ENCODE measurements at regions not wholly inside any gene's neighbourhood (a gene's known extent, or its start where the extent isn't known, plus 50 kb on each side); places are given as distances from the start of the nearest gene placed in this dataset.
A peak's percentile ranks its signal among the peaks of the same experiment; 100 is the strongest.
"Not testable (repeated sequence)": the region's sequence is repeated elsewhere in the genome, so short reads cannot be mapped to it uniquely, and the experiment has no call there.

GRCh38 chr11:45000918-45001317, 50.2 kb upstream of the TP53I11 start:
- DNase-seq, result no peak

GRCh38 chr11:45001466-45002165, 50.9 kb upstream of the TP53I11 start:
- DNase-seq, result no peak

- no peak for DNase-seq
These were observed 54.4 kb upstream of the TP53I11 start for GRCh38 chr11:45005106-45005505.

DNA sequence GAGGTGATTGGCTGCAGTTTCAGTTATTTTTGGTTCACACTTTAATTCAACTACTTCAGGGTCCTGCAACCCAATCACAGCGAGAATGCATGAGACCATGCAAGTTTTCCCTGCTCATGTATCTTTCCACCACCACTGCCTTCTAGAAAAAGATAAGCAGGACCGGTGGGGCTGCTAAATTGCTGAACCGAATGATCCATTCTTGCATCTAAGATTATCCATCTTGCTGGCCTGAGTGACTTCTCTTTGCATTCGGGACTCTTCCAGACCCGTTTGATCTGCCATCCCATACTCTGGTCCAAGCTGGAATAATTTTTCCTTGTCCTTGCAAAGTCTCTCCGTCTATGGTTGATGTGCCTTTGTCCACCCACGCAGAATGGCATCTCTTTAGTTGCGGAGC, 56.3 kb upstream of the TP53I11 start:
- no peak for DNase-seq

DNA sequence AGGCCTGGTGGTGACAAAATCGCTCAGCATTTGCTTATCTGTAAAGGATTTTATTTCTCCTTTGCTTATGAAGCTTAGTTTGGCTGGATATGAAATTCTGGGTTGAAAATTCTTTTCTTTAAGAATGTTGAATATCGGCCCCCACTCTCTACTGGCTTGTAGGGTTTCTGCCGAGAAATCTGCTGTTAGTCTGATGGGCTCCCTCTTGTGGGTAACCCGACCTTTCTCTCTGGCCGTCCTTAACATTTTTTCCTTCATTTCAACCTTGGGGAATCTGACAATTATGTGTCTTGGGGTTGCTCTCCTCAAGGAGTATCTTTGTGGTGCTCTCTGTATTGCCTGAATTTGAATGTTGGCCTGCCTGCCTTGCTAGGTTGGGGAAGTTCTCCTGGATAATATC, 65.3 kb upstream of the TP53I11 start:
- not testable (repeated sequence) for DNase-seq

DNA sequence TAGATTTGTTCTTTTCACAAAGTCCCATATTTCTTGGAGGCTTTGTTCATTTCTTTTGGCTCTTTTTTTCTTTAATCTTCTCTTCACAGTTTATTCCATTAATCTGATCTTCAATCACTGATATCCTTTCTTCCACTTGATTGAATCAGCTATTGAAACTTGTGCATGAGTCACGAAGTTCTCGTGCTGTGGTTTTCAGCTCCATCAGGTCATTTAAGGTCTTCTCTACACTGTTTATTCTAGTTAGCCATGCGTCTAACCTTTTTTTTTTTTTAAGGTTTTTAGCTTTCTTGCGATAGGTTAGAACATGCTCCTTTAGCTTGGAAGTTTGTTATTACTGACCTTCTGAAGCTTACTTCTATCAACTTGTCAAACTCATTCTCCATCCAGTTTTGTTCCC, 65.8 kb upstream of the TP53I11 start:
- not testable (repeated sequence) for DNase-seq

DNA sequence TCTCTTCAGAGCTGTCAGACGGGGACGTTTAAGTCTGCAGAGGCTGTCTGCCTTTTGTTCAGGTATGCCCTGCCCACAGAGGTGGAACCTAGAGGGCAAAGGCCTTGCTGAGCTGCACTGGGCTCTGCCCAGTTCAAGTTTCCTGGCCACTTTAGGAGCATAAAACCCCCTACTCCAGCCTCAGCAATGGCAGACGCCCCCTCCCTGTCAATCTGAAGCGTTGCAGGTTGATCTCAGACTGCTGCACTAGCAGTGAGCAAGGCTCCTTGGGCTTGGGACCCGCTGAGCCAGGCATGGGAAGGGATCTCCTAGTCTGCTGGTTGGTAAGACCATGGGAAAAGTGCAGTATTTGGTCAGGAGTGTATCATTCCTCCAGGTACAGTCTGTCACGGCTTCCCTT, 66.6 kb upstream of the TP53I11 start:
- no peak for DNase-seq

- DNase-seq, result no peak
These were observed 70.3 kb upstream of the TP53I11 start for GRCh38 chr11:45021001-45021400.

DNA sequence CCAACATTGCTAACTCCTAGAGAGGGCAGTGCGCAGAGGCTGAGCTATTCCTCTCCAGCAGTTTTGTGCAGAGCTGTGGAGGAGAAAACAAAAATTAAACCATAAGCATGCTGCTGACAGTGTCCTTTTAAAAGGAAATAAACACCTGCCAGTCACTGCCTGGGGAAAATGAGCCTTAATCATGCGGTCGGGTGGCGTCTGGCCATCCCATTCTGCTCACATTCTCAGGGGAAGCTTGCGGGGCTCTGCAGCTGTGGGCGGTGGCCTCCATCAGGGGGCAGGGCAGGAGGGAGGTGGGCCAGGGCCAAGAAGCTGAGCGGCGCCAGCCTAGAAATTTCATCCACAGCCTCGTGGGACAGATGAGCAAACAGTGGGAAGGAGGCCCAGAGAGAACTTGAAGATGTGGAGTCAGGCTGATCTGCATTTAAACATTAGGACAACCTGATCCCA, 71.0 kb upstream of the TP53I11 start:
- DNase-seq, result peak; percentile 41

DNA sequence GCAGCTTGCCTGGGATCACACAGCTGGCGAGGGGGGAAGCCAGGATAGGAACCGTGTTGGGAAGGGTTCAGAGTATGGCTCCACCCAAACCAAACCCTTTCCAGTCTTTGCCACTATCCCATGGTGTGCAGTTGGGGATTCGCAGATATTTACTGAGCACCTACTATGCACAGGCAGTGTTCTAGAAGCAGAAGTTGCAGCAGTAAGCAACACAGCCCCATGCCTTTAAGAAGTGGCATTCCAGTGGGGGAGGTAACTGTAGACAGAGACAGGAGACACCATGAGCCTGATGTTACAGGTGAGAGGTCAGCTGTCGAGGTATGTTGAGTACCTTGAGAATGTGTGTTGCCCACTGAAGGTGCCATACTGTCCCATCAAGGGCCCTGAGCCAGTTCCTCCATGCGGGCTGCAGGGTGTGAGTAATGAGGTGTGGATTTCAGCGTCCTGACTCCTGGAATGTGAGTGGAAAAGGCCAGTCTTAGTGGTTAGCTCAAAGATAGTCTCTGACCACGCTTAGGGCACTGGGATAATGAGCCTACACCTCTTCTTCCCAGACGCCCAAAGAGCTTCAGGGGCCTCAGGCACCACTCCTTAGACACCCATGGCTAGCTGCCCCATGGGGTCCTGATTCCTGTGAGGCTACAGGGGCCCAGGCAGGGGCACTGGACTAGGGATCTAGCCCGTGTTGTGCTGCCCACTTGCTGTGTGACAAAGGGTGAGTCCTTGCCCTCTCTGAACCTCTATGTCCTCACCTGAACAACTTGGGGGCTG, 71.8 kb upstream of the TP53I11 start:
- DNase-seq, result no peak

DNA sequence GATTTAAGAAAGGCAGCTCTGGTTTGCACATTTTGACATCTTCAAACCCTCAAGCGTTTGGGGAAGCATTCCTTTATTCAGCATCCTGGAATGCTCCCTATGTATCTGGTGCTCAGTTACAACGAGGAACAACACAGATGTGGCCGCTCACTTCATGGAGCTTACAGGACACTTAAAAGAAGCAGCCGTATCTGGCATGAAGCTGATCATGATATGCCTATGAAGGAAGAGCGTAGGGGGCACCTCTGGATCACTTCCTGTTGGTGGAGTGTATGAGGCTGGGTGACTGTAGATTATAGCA, 72.3 kb upstream of the TP53I11 start:
- DNase-seq, result no peak

DNA sequence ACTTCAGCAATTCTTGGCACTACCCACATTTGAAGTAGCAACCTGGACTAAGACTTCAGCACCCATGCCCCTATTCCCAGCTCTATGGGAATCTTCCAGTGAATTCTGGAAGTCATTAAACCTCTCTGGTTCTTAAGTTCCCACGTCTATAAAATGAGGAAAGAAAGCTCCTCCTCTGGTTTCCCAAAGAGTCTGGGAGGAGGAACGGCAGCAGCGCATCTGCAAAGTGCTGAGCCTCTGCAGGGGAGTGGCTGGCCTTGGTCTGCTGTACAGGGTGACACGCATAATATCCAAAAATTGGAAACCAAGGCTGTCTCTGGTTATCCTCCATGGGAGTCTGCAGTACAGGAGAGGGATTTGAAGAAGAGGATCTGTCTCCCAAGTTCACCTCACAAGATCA, 73.6 kb upstream of the TP53I11 start:
- DNase-seq, result no peak

DNA sequence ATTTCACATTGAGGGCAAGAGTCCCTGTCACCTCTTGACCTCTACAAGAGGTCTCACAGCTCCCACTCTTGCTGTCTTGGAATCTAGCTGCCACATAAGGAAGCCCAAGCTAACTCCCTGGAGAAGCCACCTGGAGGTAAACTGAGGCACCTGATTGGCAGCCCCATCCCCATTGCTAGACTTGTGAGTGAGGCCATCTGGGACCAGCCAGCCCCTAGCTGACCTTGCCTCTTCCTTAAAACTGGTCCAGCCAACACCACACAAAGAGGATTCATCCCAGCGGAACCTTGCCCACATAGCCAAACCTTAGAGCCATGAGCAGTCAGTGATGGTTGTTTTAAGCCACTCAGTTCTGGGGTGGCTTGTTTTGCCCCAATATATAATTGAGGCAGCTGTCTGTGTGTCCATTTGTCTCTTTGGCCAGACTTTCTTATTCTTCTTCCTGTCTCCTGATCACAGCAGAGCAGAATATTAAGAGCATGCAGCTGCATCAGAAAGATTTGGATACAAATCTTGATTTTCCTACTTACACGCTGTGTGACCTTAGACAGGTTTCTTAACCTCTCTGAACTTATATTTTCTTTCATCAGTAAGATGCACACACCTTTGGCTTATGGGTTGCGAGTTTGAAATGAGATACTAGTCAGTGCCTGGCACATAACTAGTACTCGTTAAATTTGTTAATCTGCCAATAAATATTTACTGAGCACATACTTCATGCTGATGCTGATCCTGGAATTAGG, 74.3 kb upstream of the TP53I11 start:
- no peak for DNase-seq

GRCh38 chr11:45025716-45026492, 75.2 kb upstream of the TP53I11 start:
- peak; percentile 89 for DNase-seq

GRCh38 chr11:45026835-45027234, 76.2 kb upstream of the TP53I11 start:
- peak; percentile 77 for DNase-seq

DNA sequence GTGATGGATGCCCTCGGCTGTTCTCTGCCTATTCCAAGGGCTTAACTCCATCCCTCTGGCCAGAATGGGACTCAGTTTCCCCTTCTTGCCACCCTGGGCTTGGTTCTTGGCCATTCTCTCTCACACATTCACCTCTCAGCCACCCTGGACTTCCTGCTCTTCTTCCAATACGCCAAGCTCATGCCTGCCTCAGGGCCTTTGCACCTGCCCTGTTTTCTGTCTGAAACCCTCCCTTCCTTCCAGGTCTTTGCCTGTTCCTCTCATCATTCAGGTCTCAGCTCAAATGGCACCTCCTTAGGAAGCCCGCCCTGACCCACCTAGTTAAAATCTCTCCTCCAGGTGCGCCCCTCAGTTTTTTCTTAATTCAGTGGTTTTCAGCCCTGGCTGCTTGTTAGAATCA, 76.6 kb upstream of the TP53I11 start:
- DNase-seq, result no peak

DNA sequence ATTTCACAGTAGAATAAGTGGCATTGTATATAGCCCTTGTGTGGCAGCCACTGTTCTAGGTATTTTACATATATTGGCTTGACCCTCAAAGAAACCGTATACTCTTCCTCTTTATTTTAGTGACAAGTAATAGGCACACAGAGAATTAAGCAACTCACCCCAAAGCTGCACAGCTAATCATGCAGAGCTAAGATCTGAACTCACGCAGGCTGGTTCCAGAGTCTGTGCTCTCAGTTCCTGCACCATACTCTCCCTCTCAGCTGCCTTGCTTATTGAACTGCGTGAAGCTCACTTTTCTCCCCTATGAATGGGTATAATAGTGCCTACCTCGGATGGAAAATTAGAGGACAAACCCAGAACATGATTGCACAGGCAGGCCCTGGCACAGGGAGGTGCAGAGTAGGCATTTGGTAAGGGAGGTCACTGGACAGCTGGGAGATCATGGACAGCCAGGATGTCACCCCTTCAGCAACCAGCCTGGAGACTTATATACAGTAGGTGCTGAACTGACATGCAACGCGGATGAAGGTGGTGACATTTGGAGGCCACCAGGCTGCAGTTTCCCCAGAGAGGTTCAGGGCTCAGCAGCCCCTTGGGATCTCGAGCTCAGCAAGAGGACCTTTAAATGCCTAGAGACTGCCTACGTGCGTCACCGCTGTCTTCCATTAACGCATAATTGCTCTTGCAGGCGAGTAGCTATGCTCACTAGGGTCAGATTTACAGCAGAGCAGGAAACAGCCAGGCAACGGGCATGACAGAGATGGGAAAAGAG, 78.4 kb upstream of the TP53I11 start:
- no peak for DNase-seq

- DNase-seq, result no peak
These were observed 80.1 kb upstream of the TP53I11 start for GRCh38 chr11:45030778-45031177.

GRCh38 chr11:45031912-45032519, 81.3 kb upstream of the TP53I11 start:
- DNase-seq, result no peak

DNA sequence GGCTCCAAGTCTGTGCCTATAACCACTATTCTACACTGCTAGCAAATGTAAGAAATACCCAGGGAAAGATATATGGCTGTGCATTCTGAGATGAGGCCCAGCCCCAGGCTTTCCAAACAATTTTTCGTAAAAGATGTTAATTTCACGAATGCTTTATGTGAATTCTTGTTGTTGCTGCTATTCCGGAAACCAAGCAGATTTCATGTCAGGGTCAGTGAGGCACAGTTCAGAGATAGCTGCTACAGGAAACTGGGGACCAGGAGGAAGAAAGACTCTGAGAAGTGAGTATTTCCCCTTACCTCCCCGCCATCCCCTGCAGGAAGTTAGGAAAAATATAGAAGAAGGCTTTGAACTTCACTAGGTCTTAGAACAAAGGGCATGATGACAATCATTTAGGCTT, 84.7 kb upstream of the TP53I11 start:
- DNase-seq, result no peak

GRCh38 chr11:45036010-45036409, 85.3 kb upstream of the TP53I11 start:
- no peak for DNase-seq

- no peak for DNase-seq
These were observed 86.0 kb upstream of the TP53I11 start for GRCh38 chr11:45036733-45037132.

Measured in NCI-H146 (cell line).